ENCODE measurements at regions not wholly inside any gene's neighbourhood (a gene's known extent, or its start where the extent isn't known, plus 50 kb on each side); places are given as distances from the start of the nearest gene placed in this dataset.

GRCh38 chr14:94974893-94975292 is 182.4 kb downstream of the DICER1 start:
- no peak for TF ChIP-seq CTCF (IDR thresholded peaks at IDR 0.05)
- no peaks in the 10 kb centered on the region for H3K9me3 ChIP-seq
- peaks cover 0 to 4% of the 10 kb centered on the region in 2 donors for H3K27me3 ChIP-seq
- ATAC-seq, result peak; percentile 41
- intact Hi-C loops (cut with DNase I), result no loop called here
- no peak overlapping the region for H3K4me3 ChIP-seq
- H3K27ac ChIP-seq, result no peak overlapping the region
- no peaks in the 10 kb centered on the region for H3K36me3 ChIP-seq
- no peaks in the 10 kb centered on the region for H3K4me1 ChIP-seq
- DNase-seq, result no peak

GRCh38 chr14:94974422-94974821 is 182.9 kb downstream of the DICER1 start:
- Histone ChIP-seq H3K4me1 (no peaks in the 10 kb centered on the region), H3K4me3 (no peak overlapping the region), H3K36me3 (no peaks in the 10 kb centered on the region), H3K9me3 (no peaks in the 10 kb centered on the region), H3K27me3 (peaks cover 0 to 4% of the 10 kb centered on the region in 2 donors), H3K27ac (no peak overlapping the region)
- TF ChIP-seq CTCF (IDR thresholded peaks at IDR 0.05), result no peak
- intact Hi-C loops (cut with DNase I), result no loop called here
- DNase-seq (no peak), ATAC-seq (no peak)

- ATAC-seq, result peak; percentile 61
- peak in 2 of 4 donors; percentile 31 to 40 for DNase-seq
- H3K9me3 ChIP-seq, result no peaks in the 10 kb centered on the region
- H3K4me3 ChIP-seq, result no peak overlapping the region
- TF ChIP-seq CTCF (IDR thresholded peaks at IDR 0.05), result no peak
- H3K4me1 ChIP-seq, result no peaks in the 10 kb centered on the region
- H3K27me3 ChIP-seq, result peaks cover 0 to 7% of the 10 kb centered on the region in 2 donors
- intact Hi-C loops (cut with DNase I), result no loop called here
- no peaks in the 10 kb centered on the region for H3K36me3 ChIP-seq
- H3K27ac ChIP-seq, result peak overlapping the region in 1 of 2 donors; percentile 61
Observed at GRCh38 chr14:94971750-94972149, 185.6 kb downstream of the DICER1 start.

GRCh38 chr14:94970941-94971730 is 186.2 kb downstream of the DICER1 start:
- intact Hi-C loops (cut with DNase I), result no loop called here
- H3K4me3 ChIP-seq, result no peak overlapping the region
- ATAC-seq (peak; percentile 36), DNase-seq (no peak)
- H3K36me3 ChIP-seq, result no peaks in the 10 kb centered on the region
- TF ChIP-seq CTCF (IDR thresholded peaks at IDR 0.05), result no peak
- H3K4me1 ChIP-seq, result no peaks in the 10 kb centered on the region
- no peaks in the 10 kb centered on the region for H3K9me3 ChIP-seq
- H3K27ac ChIP-seq, result peak overlapping the region in 1 of 2 donors; percentile 61
- peaks cover 0 to 9% of the 10 kb centered on the region in 2 donors for H3K27me3 ChIP-seq

- Histone ChIP-seq H3K9me3 (no peaks in the 10 kb centered on the region), H3K27me3 (peaks cover 0 to 6% of the 10 kb centered on the region in 2 donors), H3K4me1 (no peaks in the 10 kb centered on the region), H3K27ac (no peak overlapping the region), H3K4me3 (no peak overlapping the region), H3K36me3 (no peaks in the 10 kb centered on the region)
- no peak for TF ChIP-seq CTCF (IDR thresholded peaks at IDR 0.05)
- no peak for ATAC-seq
- intact Hi-C loops (cut with DNase I), result no loop called here
- no peak for DNase-seq
Observed at GRCh38 chr14:94969766-94970165, 187.6 kb downstream of the DICER1 start.

Measured in left lung (tissue), 4 donors.